ENCODE measurements at regions not wholly inside any gene's neighbourhood (a gene's known extent, or its start where the extent isn't known, plus 50 kb on each side); places are given as distances from the start of the nearest gene placed in this dataset.

DNA sequence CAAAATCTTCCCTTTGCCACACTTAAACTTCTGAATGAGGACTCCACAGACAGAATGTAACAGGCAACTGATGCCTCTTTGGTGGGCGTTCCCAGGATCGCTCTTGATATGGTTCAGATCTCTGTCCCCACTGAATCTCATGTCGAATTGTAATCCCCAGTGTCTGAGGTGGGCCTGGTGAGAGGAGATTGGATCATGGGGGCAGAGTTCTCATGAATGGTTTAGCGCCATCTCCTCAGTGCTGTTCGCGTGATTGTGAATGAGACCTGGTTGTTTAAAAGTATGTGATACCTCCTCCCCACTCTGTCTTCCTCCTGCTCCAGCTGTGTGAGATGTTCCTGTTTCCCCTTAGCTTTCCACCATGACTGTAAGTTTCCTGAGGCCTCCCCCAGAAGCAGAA, 111.1 kb upstream of the SLC66A3 start:
- Histone ChIP-seq H3K27ac (ENCODE audit: insufficient read depth, low read length) (no peak overlapping the region), H3K4me1 (ENCODE audit: control insufficient read depth, insufficient read depth, low read length) (no peaks in the 10 kb centered on the region), H3K9me1 (ENCODE audit: insufficient read depth, low read length) (no peaks in the 10 kb centered on the region), H3K56ac (ENCODE audit: extremely low read depth, insufficient read depth, low read length) (no peak overlapping the region), H4K5ac (ENCODE audit: low read depth, low read length) (no peak overlapping the region), H3K18ac (ENCODE audit: low read depth, low read length) (no peak overlapping the region), H2AK5ac (ENCODE audit: low read depth, low read length) (no peak overlapping the region), H2BK20ac (ENCODE audit: low read depth, low read length) (no peak overlapping the region), H4K20me1 (ENCODE audit: insufficient read depth, low read length) (no peaks in the 10 kb centered on the region), H3K23ac (ENCODE audit: low read depth, low read length) (no peak overlapping the region), H3K14ac (replicated peaks; ENCODE audit: low read depth, low read length) (no peak overlapping the region), H2AFZ (replicated peaks; ENCODE audit: low read length, poor library complexity) (no peak overlapping the region), H2BK5ac (ENCODE audit: low read depth, low read length, poor library complexity, severe bottlenecking) (no peak overlapping the region), H4K8ac (ENCODE audit: low read depth in 2 of 2, low read length in 2 of 2) (no peak overlapping the region), H3K79me1 (ENCODE audit: low read depth in 1 of 2, low read length in 2 of 2) (no peaks in the 10 kb centered on the region), H3K4ac (ENCODE audit: low read depth, low read length) (no peak overlapping the region), H2BK120ac (ENCODE audit: low read depth, low read length) (no peak overlapping the region), H4K91ac (ENCODE audit: insufficient read depth, low read depth, low read length) (no peak overlapping the region), H3K9me3 (ENCODE audit: control insufficient read depth, insufficient read depth, low read length) (peaks cover 5% of the 10 kb centered on the region), H3K9ac (ENCODE audit: low read depth, low read length) (no peak overlapping the region), H2BK15ac (ENCODE audit: low read depth, low read length) (no peak overlapping the region), H3K4me2 (ENCODE audit: low read depth, low read length) (no peak overlapping the region), H3K4me3 (ENCODE audit: insufficient read depth, low read depth, low read length) (no peak overlapping the region), H3K27me3 (ENCODE audit: control insufficient read depth, insufficient read depth, low read length) (peaks cover 19% of the 10 kb centered on the region), H3K36me3 (ENCODE audit: control insufficient read depth, insufficient read depth, low read length) (no peaks in the 10 kb centered on the region), H2AK9ac (replicated peaks; ENCODE audit: low read depth, low read length, poor library complexity) (no peak overlapping the region)
- dilution Hi-C loops (cut with HindIII; ENCODE audit: low sequenced_read_pairs, unreplicated experiment) (no loop called here), in situ Hi-C loops (cut with MboI; ENCODE audit: low sequenced_read_pairs) (no loop called here), intact Hi-C loops (cut with micrococcal nuclease) (no loop called here)
- ATAC-seq (ENCODE audit: low read depth) (no peak), DNase-seq (no peak)
- TF ChIP-seq POLR2A (IDR thresholded peaks at IDR 0.05; ENCODE audit: low read depth, low read length) (no peak), NFE2L2 (IDR thresholded peaks at IDR 0.05; ENCODE audit: low read depth, low read length) (no peak), MAFK (IDR thresholded peaks at IDR 0.05; ENCODE audit: low read depth, low read length) (no peak), CHD1 (IDR thresholded peaks at IDR 0.05; ENCODE audit: low read depth, low read length) (no peak), BHLHE40 (IDR thresholded peaks at IDR 0.05; ENCODE audit: low read depth, low read length) (no peak), MAZ (IDR thresholded peaks at IDR 0.05; ENCODE audit: borderline replicate concordance, low read depth, low read length) (no peak), FOS (IDR thresholded peaks at IDR 0.05; ENCODE audit: low read depth, low read length) (no peak), SMC3 (IDR thresholded peaks at IDR 0.05; ENCODE audit: low read depth, low read length) (no peak), MXI1 (IDR thresholded peaks at IDR 0.05; ENCODE audit: borderline replicate concordance, low read depth, low read length) (no peak), CEBPB (IDR thresholded peaks at IDR 0.05; ENCODE audit: low read depth, low read length) (no peak), RAD21 (IDR thresholded peaks at IDR 0.05; ENCODE audit: low read length) (no peak), RFX5 (IDR thresholded peaks at IDR 0.05; ENCODE audit: low read depth, low read length) (no peak), RCOR1 (IDR thresholded peaks at IDR 0.05; ENCODE audit: insufficient replicate concordance, low read length) (no peak)
- TF ChIP-seq, protein P1, sequence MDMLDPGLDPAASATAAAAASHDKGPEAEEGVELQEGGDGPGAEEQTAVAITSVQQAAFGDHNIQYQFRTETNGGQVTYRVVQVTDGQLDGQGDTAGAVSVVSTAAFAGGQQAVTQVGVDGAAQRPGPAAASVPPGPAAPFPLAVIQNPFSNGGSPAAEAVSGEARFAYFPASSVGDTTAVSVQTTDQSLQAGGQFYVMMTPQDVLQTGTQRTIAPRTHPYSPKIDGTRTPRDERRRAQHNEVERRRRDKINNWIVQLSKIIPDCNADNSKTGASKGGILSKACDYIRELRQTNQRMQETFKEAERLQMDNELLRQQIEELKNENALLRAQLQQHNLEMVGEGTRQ (IDR thresholded peaks at IDR 0.05; ENCODE audit: low read depth, low read length): no peak
- TF ChIP-seq, protein P2, sequence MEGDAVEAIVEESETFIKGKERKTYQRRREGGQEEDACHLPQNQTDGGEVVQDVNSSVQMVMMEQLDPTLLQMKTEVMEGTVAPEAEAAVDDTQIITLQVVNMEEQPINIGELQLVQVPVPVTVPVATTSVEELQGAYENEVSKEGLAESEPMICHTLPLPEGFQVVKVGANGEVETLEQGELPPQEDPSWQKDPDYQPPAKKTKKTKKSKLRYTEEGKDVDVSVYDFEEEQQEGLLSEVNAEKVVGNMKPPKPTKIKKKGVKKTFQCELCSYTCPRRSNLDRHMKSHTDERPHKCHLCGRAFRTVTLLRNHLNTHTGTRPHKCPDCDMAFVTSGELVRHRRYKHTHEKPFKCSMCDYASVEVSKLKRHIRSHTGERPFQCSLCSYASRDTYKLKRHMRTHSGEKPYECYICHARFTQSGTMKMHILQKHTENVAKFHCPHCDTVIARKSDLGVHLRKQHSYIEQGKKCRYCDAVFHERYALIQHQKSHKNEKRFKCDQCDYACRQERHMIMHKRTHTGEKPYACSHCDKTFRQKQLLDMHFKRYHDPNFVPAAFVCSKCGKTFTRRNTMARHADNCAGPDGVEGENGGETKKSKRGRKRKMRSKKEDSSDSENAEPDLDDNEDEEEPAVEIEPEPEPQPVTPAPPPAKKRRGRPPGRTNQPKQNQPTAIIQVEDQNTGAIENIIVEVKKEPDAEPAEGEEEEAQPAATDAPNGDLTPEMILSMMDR (conservative IDR thresholded peaks at IDR 0.05; ENCODE audit: low read depth, low read length): no peak
- BruUV-seq (replicated peaks): no TSS peak
- POLR2A ChIA-PET (ENCODE audit: unreplicated experiment): no interaction called here
- CTCF ChIA-PET: no interaction called here
- no CpG with 5 or more reads among the region's 6 CpGs for WGBS, 2 experiments (ENCODE audit: extremely low coverage in 2 of 2, insufficient read length in 1 of 2)
